Inflammatory macrophage treated with lipopolysaccharide for 4 hours (primary cell): ENCODE measurements at regions not wholly inside any gene's neighbourhood (a gene's known extent, or its start where the extent isn't known, plus 50 kb on each side); places are given as distances from the start of the nearest gene placed in this dataset.
A peak's percentile ranks its signal among the peaks of the same experiment; 100 is the strongest.

Source experiments
- DNase-seq: peaks from one replicate; pipeline ENCODE4 v3.0.0-alpha.2; 2020

- no peak for DNase-seq
These were observed 174.7 kb upstream of the FAT1 start for GRCh38 chr4:186898367-186898766.

GRCh38 chr4:186900232-186900900 is 176.7 kb upstream of the FAT1 start:
- no peak for DNase-seq

- no peak for DNase-seq
These were observed 177.3 kb upstream of the FAT1 start for GRCh38 chr4:186900984-186901383.

DNA sequence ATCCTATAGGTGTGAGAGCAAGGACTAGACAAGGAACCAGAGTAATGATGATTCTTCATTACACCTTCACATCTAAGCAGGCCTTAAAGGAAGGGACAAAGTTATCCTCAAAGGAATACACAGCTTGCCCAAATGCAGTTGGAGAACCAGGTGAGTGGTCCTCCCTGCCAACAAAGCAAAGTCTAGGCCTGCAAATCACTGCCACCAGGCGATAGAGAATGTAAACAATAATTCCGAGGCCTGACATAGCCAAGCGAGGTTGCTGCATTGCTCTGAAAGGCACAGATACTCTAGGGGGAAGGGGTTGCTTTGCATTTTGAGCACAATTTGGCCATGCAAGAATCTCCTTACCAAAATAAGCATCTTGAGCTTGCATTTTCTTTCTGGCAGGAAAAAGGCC is 178.2 kb upstream of the FAT1 start:
- DNase-seq, result no peak

GRCh38 chr4:186902361-186902760 is 178.7 kb upstream of the FAT1 start:
- no peak for DNase-seq

- DNase-seq, result peak; percentile 58
These were observed 180.4 kb upstream of the FAT1 start for GRCh38 chr4:186904101-186904500.

GRCh38 chr4:186906722-186907121 is 183.1 kb upstream of the FAT1 start:
- no peak for DNase-seq

- DNase-seq, result no peak
These were observed 186.7 kb upstream of the FAT1 start for GRCh38 chr4:186910385-186910784.

- no peak for DNase-seq
These were observed 188.9 kb upstream of the FAT1 start for GRCh38 chr4:186912606-186913005.

- DNase-seq, result no peak
These were observed 192.2 kb upstream of the FAT1 start for GRCh38 chr4:186915816-186916215.

DNA sequence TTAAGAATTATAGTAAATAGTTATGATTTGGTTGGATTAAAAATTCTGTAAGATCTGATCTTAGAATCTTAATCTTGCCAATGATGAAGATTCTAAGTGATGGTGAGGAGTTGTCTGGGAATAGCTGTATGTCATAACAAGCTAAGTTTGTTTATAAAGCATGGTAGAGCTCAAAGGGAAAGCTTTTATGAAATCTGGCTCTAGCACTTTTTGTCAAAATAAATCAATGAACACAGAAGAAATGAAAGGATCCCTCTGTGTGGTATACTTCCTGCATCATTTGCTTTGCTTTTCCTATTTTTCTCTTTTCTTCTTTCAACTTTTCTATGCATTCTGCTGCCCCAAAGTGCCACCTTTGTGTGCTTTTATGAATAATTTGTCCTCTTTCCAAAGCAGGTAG is 193.5 kb upstream of the FAT1 start:
- no peak for DNase-seq

- DNase-seq, result no peak
These were observed 194.8 kb upstream of the FAT1 start for GRCh38 chr4:186918466-186918865.

- DNase-seq, result no peak
These were observed 195.7 kb upstream of the FAT1 start for GRCh38 chr4:186919340-186919739.

- no peak for DNase-seq
These were observed 196.8 kb upstream of the FAT1 start for GRCh38 chr4:186920483-186920882.

- DNase-seq, result no peak
These were observed 197.3 kb upstream of the FAT1 start for GRCh38 chr4:186920992-186921391.

DNA sequence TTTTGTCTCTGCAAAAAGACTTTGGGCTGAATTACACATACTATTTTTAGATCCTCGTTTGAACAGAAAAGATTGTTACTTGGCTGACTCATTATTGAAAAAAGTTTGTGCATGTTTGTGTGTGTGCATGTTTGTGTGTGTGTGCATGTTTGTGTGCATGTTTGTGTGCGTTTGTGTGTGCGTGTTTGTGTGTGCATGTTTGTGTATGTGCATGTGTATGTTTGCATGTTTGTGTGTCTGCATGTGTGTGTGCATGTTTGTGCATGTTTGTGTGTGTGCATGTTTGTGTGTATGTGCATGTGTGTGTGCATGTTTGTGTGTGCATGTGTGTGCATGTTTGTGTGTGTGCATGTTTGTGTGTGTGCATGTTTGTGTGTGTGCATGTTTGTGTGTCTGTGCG is 201.1 kb upstream of the FAT1 start:
- DNase-seq, result no peak

DNA sequence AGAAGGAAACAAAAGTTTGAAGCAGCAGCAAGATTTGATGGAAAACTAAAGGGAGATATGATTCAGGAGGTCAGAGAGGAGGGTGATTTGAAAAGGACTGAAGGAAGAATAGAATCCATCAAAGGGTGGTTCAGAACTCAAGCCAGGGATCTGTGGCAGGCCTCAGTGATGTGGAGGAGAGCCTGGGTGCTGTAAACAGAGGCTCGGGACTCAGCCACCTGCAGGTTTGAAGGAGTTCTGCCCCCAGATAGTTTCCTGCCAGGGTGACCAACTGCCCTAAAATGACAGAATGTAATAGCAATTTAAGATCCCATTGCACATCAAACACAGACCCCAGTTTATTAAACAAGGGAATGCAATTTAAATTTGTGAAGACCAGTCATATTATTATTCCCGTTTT is 204.0 kb upstream of the FAT1 start:
- no peak for DNase-seq

- no peak for DNase-seq
These were observed 206.4 kb upstream of the FAT1 start for GRCh38 chr4:186930024-186930423.

DNA sequence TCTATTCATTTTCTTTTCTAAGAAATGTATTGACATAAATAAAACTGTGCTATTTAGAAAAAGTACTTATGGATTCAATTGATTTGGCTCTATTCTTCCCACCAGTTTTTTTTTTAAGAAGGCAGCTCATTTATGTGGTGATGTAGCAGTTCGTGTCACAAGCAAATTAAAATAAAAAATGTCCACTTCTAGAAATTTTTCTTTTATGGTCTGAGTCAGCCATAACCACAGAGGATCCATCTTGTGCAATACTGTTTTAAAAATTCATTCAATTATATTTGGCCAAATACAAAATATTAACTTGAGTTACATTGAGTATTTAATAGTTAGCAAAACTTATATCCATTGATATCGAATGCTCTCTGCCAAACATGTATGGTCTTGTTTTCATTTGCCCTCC is 207.9 kb upstream of the FAT1 start:
- no peak for DNase-seq

- no peak for DNase-seq
These were observed 208.5 kb upstream of the FAT1 start for GRCh38 chr4:186932196-186932595.

GRCh38 chr4:186932631-186933187 is 209.1 kb upstream of the FAT1 start:
- DNase-seq, result no peak

DNA sequence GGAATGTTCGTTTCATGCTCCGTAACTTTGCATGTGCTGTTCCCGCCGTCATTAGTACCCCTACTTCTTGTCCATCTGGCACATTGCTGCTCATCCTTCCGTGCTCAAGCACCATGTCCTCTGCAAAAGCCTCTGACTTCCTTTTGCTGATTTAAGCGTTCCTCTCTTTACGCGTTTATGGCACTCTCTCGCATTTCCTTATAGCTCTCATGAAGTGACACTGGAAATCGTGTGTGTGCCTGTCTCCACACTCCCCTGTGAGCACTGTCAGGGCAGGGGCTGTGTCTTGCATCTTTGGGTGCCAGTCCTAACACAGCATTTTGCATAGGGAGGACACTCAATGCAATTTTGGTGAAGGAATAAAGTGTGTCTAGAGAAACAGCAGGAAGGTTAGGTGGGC is 210.6 kb upstream of the FAT1 start:
- DNase-seq, result no peak

DNA sequence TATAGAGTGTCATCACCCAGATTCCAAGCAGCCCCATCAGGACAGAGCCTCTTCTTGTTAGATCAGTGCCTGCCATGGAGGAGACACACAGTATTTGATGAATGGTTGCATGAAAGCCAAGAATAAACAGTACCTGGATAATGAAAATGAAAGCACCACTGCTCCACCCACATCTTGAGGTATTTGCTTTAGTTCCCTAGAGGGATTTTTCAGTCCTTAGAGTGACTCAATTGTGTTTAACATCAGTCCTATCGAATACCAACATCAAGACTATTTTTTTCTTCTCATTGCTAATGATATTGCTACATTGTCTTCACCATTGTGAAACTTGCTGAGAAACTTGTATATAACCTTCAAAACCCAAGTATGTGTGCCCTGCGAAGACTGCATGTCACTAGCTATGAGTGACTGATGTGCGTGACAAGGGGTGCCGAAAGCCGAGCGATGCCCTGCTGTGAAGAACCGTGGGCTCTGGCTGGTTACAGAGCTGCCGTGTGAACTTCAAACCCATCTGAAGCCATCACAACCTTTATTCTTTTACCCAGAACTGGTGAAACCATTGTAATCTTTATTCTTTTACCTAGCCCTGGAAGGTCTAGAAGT is 211.3 kb upstream of the FAT1 start:
- DNase-seq, result no peak

DNA sequence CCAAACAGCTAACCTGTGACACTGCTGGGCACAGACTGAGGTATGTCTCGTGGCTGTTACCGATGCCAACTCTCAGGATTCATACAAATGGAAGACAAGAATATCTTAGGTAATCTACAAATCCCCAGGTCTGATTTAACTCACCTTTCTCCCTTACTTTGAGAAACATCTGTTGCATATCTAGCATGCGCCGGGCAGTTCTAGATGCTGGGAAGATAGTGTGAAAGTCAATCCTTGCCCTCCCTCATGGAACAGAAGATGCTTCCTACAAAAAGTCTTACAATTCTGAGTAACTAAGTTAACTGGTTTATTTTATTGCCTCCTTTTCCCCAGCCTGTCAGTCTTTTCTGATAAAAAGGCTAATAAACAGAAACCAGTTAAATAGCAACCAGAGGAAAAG is 212.2 kb upstream of the FAT1 start:
- DNase-seq, result no peak
